ENCODE measurements at regions not wholly inside any gene's neighbourhood (a gene's known extent, or its start where the extent isn't known, plus 50 kb on each side); places are given as distances from the start of the nearest gene placed in this dataset.

- Histone ChIP-seq H3K9me3 (ENCODE audit: control insufficient read depth in 2 of 3, insufficient read depth in 1 of 3, low read length in 3 of 3) (no peaks in the 10 kb centered on the region), H3K9ac (ENCODE audit: low read length in 3 of 3) (no peak overlapping the region), H3K36me3 (ENCODE audit: control insufficient read depth in 2 of 3, insufficient read depth in 3 of 3, low read length in 3 of 3) (no peaks in the 10 kb centered on the region), H3K4me3 (ENCODE audit: low read length in 3 of 3) (no peak overlapping the region), H3K4me1 (ENCODE audit: control insufficient read depth in 2 of 3, insufficient read depth in 2 of 3, low read depth in 1 of 3, low read length in 3 of 3) (no peaks in the 10 kb centered on the region), H3K27ac (ENCODE audit: low read depth in 2 of 2, low read length in 2 of 2) (no peak overlapping the region), H3K27me3 (ENCODE audit: control insufficient read depth, insufficient read depth, low read length) (no peaks in the 10 kb centered on the region)
- no peak for FAIRE-seq
- no peak for DNase-seq
- intact Hi-C loops (cut with DNase I) = no loop called here
- TF ChIP-seq CTCF (IDR thresholded peaks at IDR 0.05; ENCODE audit: borderline replicate concordance, extremely low read depth, insufficient read depth) = no peak
These were observed 80.9 kb upstream of the CD44 start for GRCh38 chr11:35057926-35058668.

- Histone ChIP-seq H3K4me3 (ENCODE audit: low read length in 3 of 3) (no peak overlapping the region), H3K4me1 (ENCODE audit: control insufficient read depth in 2 of 3, insufficient read depth in 2 of 3, low read depth in 1 of 3, low read length in 3 of 3) (no peaks in the 10 kb centered on the region), H3K9ac (ENCODE audit: low read length in 3 of 3) (no peak overlapping the region), H3K36me3 (ENCODE audit: control insufficient read depth in 2 of 3, insufficient read depth in 3 of 3, low read length in 3 of 3) (no peaks in the 10 kb centered on the region), H3K27ac (ENCODE audit: low read depth in 2 of 2, low read length in 2 of 2) (no peak overlapping the region), H3K27me3 (ENCODE audit: control insufficient read depth, insufficient read depth, low read length) (no peaks in the 10 kb centered on the region), H3K9me3 (ENCODE audit: control insufficient read depth in 2 of 3, insufficient read depth in 1 of 3, low read length in 3 of 3) (no peaks in the 10 kb centered on the region)
- TF ChIP-seq CTCF (IDR thresholded peaks at IDR 0.05; ENCODE audit: borderline replicate concordance, extremely low read depth, insufficient read depth) = no peak
- FAIRE-seq (no peak), DNase-seq (no peak)
- intact Hi-C loops (cut with DNase I) = no loop called here
These were observed 80.1 kb upstream of the CD44 start for GRCh38 chr11:35058669-35059434.

- intact Hi-C loops (cut with DNase I) = no loop called here
- DNase-seq = no peak
- Histone ChIP-seq H3K27me3 (ENCODE audit: control insufficient read depth, insufficient read depth, low read length) (no peaks in the 10 kb centered on the region), H3K27ac (ENCODE audit: low read depth in 2 of 2, low read length in 2 of 2) (no peak overlapping the region), H3K9ac (ENCODE audit: low read length in 3 of 3) (no peak overlapping the region), H3K4me3 (ENCODE audit: low read length in 3 of 3) (no peak overlapping the region), H3K9me3 (ENCODE audit: control insufficient read depth in 2 of 3, insufficient read depth in 1 of 3, low read length in 3 of 3) (no peaks in the 10 kb centered on the region), H3K4me1 (ENCODE audit: control insufficient read depth in 2 of 3, insufficient read depth in 2 of 3, low read depth in 1 of 3, low read length in 3 of 3) (no peaks in the 10 kb centered on the region), H3K36me3 (ENCODE audit: control insufficient read depth in 2 of 3, insufficient read depth in 3 of 3, low read length in 3 of 3) (no peaks in the 10 kb centered on the region)
- FAIRE-seq = no peak
- TF ChIP-seq CTCF (IDR thresholded peaks at IDR 0.05; ENCODE audit: borderline replicate concordance, extremely low read depth, insufficient read depth) = no peak
These were observed 77.2 kb upstream of the CD44 start for GRCh38 chr11:35061516-35062440.
